H1 (cell line): ENCODE measurements at regions not wholly inside any gene's neighbourhood (a gene's known extent, or its start where the extent isn't known, plus 50 kb on each side); places are given as distances from the start of the nearest gene placed in this dataset.

Experiments
- CTCF ChIA-PET: fragments of 300-600 bp; sonication (Branson Sonifier 250); formaldehyde crosslinking; loops from one replicate; lab custom pipeline; 2021; ENCODE audit not compliant: partially characterized antibody; lab: Charles Lee
- POLR2A ChIA-PET: fragments of 300-600 bp; sonication (Branson Sonifier 250); formaldehyde crosslinking; loops from one replicate; lab custom pipeline; 2021; ENCODE audit warnings: inconsistent platforms; ENCODE audit not compliant: partially characterized antibody; lab: Charles Lee
- DNase-seq, 2 experiments: peaks; one replicate each; pipeline versions ENCODE4 v3.0.0 to v3.0.0-alpha.2; 2010 to 2022; ENCODE audit warnings: low spot score in 2 of 2, low read depth in 1 of 2, mixed read lengths in 1 of 2
- FAIRE-seq: peaks from 2 replicates; lab custom pipeline; 2011; peaks lifted over from hg19 to GRCh38; lab: Jason Lieb, UNC
- H2AFZ ChIP-seq: 2 replicates; pipeline ENCODE4 v1.8.1; 2012; ENCODE audit warnings: low read length, inconsistent platforms
- H2AK5ac ChIP-seq: 2 replicates; pipeline ENCODE4 v1.6.1; 2013; ENCODE audit warnings: low read depth, low read length
- H2BK120ac ChIP-seq: replicated peaks from 2 replicates; pipeline ENCODE3; 2013; ENCODE audit warnings: low read depth, low read length, inconsistent platforms
- H2BK12ac ChIP-seq: 2 replicates; pipeline ENCODE4 v1.6.1; 2013; ENCODE audit warnings: low read depth, low read length
- H2BK15ac ChIP-seq: 2 replicates; pipeline ENCODE4 v1.6.1; 2013; ENCODE audit warnings: low read length
- H2BK20ac ChIP-seq: 2 replicates; pipeline ENCODE4 v1.6.1; 2013; ENCODE audit warnings: low read length
- H2BK5ac ChIP-seq: 2 replicates; pipeline ENCODE4 v1.6.1; 2013; ENCODE audit warnings: low read depth, low read length
- H3K14ac ChIP-seq: 2 replicates; pipeline ENCODE4 v1.6.1; 2013; ENCODE audit warnings: inconsistent platforms; ENCODE audit not compliant: insufficient read length
- H3K18ac ChIP-seq: 2 replicates; pipeline ENCODE4 v1.6.1; 2013; ENCODE audit warnings: low read length; ENCODE audit errors: extremely low read depth
- H3K23ac ChIP-seq: 2 replicates; pipeline ENCODE4 v1.6.1; 2013; ENCODE audit warnings: inconsistent platforms; ENCODE audit not compliant: insufficient read length
- H3K23me2 ChIP-seq: 2 replicates; pipeline ENCODE4 v1.6.1; 2013; ENCODE audit warnings: low read depth, low read length
- H3K27ac ChIP-seq: 2 replicates; pipeline ENCODE4 v1.6.1; 2011; ENCODE audit warnings: low read depth, low read length, inconsistent platforms
- H3K27me3 ChIP-seq, 4 experiments: replicated peaks in 1 of 4; 1 replicate in 1 of 4; 2 replicates in 3 of 4; pipeline versions ENCODE4 v1.6.1 to v1.8.1; 2011 to 2013; ENCODE audit warnings: low read length in 3 of 4, mild to moderate bottlenecking in 3 of 4, inconsistent platforms in 2 of 4, mixed read lengths in 2 of 4, moderate library complexity in 1 of 4; ENCODE audit not compliant: control insufficient read depth in 3 of 4, insufficient read depth in 3 of 4; ENCODE audit errors: extremely low read depth in 1 of 4
- H3K36me3 ChIP-seq, 4 experiments: 2 replicates each; pipeline versions ENCODE4 v1.6.1 to v1.8.1; 2011 to 2013; ENCODE audit warnings: mild to moderate bottlenecking in 4 of 4, low read length in 3 of 4, moderate library complexity in 2 of 4, control low read depth in 1 of 4, inconsistent platforms in 1 of 4; ENCODE audit not compliant: insufficient read depth in 4 of 4, control insufficient read depth in 2 of 4
- H3K4ac ChIP-seq: replicated peaks from 2 replicates; pipeline ENCODE3; 2013; ENCODE audit warnings: low read length, low read depth, mixed read lengths, inconsistent platforms; ENCODE audit not compliant: insufficient read length
- H3K4me1 ChIP-seq, 4 experiments: replicated peaks in 1 of 4; 1 replicate in 1 of 4; 2 replicates in 3 of 4; pipeline versions ENCODE4 v1.6.1 to v1.8.1; 2011 to 2013; ENCODE audit warnings: low read length in 3 of 4, inconsistent platforms in 2 of 4, mixed read lengths in 1 of 4; ENCODE audit not compliant: insufficient read depth in 4 of 4, control insufficient read depth in 3 of 4
- H3K4me2 ChIP-seq, 2 experiments: 2 replicates each; pipeline versions ENCODE4 v1.6.1 to v1.8.1; 2011 to 2013; ENCODE audit warnings: low read depth in 2 of 2, low read length in 2 of 2, control low read depth in 1 of 2, inconsistent platforms in 1 of 2, mild to moderate bottlenecking in 1 of 2; ENCODE audit not compliant: insufficient read depth in 1 of 2
- H3K4me3 ChIP-seq, 4 experiments: fragments of 200-600, 300-600 bp in 1 of 4; sonication (generic), shearing (Covaris generic), sonication (Bioruptor Twin) in 1 of 4; 2 replicates each; pipeline versions ENCODE4 v1.5.1 to v1.8.1; 2011 to 2016; ENCODE audit warnings: low read length in 4 of 4, low read depth in 3 of 4, control low read depth in 2 of 4, inconsistent platforms in 2 of 4, mild to moderate bottlenecking in 2 of 4, mixed read lengths in 1 of 4, moderate library complexity in 1 of 4; ENCODE audit not compliant: insufficient read depth in 2 of 4; ENCODE audit errors: extremely low read depth in 1 of 4
- H3K56ac ChIP-seq: replicated peaks from 2 replicates; pipeline ENCODE3; 2013; ENCODE audit warnings: low read depth, mild to moderate bottlenecking, mixed read lengths, low read length, inconsistent platforms; ENCODE audit not compliant: insufficient read length
- H3K79me1 ChIP-seq: 2 replicates; pipeline ENCODE4 v1.6.1; 2013; ENCODE audit warnings: low read depth, low read length, control low read depth
- H3K79me2 ChIP-seq, 2 experiments: 2 replicates each; pipeline versions ENCODE4 v1.6.1 to v1.8.1; 2012 to 2013; ENCODE audit warnings: low read length in 2 of 2, mild to moderate bottlenecking in 2 of 2, inconsistent platforms in 1 of 2; ENCODE audit not compliant: insufficient read depth in 2 of 2, control insufficient read depth in 1 of 2
- H3K9ac ChIP-seq, 4 experiments: replicated peaks in 1 of 4; 1 replicate in 1 of 4; 2 replicates in 3 of 4; pipeline versions ENCODE4 v1.6.1 to v1.8.1; 2011 to 2013; ENCODE audit warnings: low read depth in 3 of 4, low read length in 3 of 4, control low read depth in 2 of 4, mild to moderate bottlenecking in 2 of 4, moderate library complexity in 2 of 4, inconsistent platforms in 1 of 4; ENCODE audit errors: extremely low read depth in 1 of 4
- H3K9me3 ChIP-seq, 2 experiments: 2 replicates each; pipeline versions ENCODE4 v1.6.1 to v1.8.1; 2012 to 2013; ENCODE audit warnings: mild to moderate bottlenecking in 2 of 2, moderate library complexity in 2 of 2, control low read depth in 1 of 2, inconsistent platforms in 1 of 2, low read depth in 1 of 2, low read length in 1 of 2, mixed read lengths in 1 of 2; ENCODE audit not compliant: insufficient read depth in 2 of 2
- H4K20me1 ChIP-seq, 2 experiments: replicated peaks in 1 of 2; 2 replicates each; pipeline versions ENCODE3 to v1.8.1; 2011 to 2013; ENCODE audit warnings: inconsistent platforms in 2 of 2, low read length in 2 of 2, mild to moderate bottlenecking in 1 of 2; ENCODE audit not compliant: insufficient read depth in 2 of 2, control insufficient read depth in 1 of 2
- H4K5ac ChIP-seq: 2 replicates; pipeline ENCODE4 v1.6.1; 2013; ENCODE audit warnings: low read length, low read depth, mixed read lengths, inconsistent platforms; ENCODE audit not compliant: insufficient read length
- H4K8ac ChIP-seq: 2 replicates; pipeline ENCODE4 v1.8.0; 2013; ENCODE audit warnings: mild to moderate bottlenecking, moderate library complexity, low read length, inconsistent platforms; ENCODE audit not compliant: insufficient read depth; ENCODE audit errors: extremely low read depth
- H4K91ac ChIP-seq: replicated peaks from 2 replicates; pipeline ENCODE3; 2013; ENCODE audit warnings: low read length, mixed read lengths, inconsistent platforms; ENCODE audit not compliant: insufficient read length
- CBX8 ChIP-seq: fragments of 300-800, 300-1000 bp; sonication (generic); IDR thresholded peaks from 2 replicates; pipeline ENCODE4 v1.7.1; 2016; ENCODE audit warnings: low read depth, low read length, borderline replicate concordance
- CEBPB ChIP-seq: IDR thresholded peaks from 2 replicates; pipeline ENCODE4 v1.6.1; 2012; ENCODE audit warnings: low read depth, low read length
- PHF8 ChIP-seq: fragments of 200-600 bp; sonication (generic); conservative IDR thresholded peaks from 2 replicates; pipeline ENCODE4 v1.7.1; 2012; ENCODE audit warnings: low read depth, mild to moderate bottlenecking, inconsistent platforms, low read length, moderate library complexity
- POLR2AphosphoS5 ChIP-seq: IDR thresholded peaks from 2 replicates; pipeline ENCODE4 v1.6.1; 2011; ENCODE audit warnings: low read depth, low read length
- RBBP5 ChIP-seq: IDR thresholded peaks from 2 replicates; pipeline ENCODE4 v1.7.1; 2012; ENCODE audit warnings: low read depth, mild to moderate bottlenecking, inconsistent platforms, low read length, moderate library complexity, borderline replicate concordance
- RXRA ChIP-seq: IDR thresholded peaks from 2 replicates; pipeline ENCODE4 v1.6.1; 2011; ENCODE audit warnings: low read depth, mild to moderate bottlenecking, low read length, moderate library complexity; ENCODE audit not compliant: insufficient read depth
- SIN3A ChIP-seq, 2 experiments: IDR thresholded peaks in 1 of 2; conservative IDR thresholded peaks in 1 of 2; 2 replicates each; pipeline ENCODE4 v1.6.1; 2011 to 2012; ENCODE audit warnings: low read length in 2 of 2, improper control_type of control experiment in 1 of 2, low read depth in 1 of 2, mild to moderate bottlenecking in 1 of 2
- SRF ChIP-seq: IDR thresholded peaks from 2 replicates; pipeline ENCODE4 v1.6.1; 2011; ENCODE audit warnings: mild to moderate bottlenecking, low read depth, low read length, moderate library complexity
- TCF12 ChIP-seq: IDR thresholded peaks from 2 replicates; pipeline ENCODE4 v1.6.1; 2011; ENCODE audit warnings: low read depth, mild to moderate bottlenecking, low read length
- ZNF274 ChIP-seq: IDR thresholded peaks from 2 replicates; pipeline ENCODE4 v1.7.0; 2012; ENCODE audit warnings: low read length, borderline replicate concordance; ENCODE audit errors: extremely low read depth
- WGBS, 2 experiments: shearing (Covaris generic) in 1 of 2; methylation state at CpG; one replicate each; pipeline versions ENCODE4 v1.1.6 to v1.1.7; 2013 to 2015; ENCODE audit warnings: low lambda C conversion rate in 2 of 2, mixed read lengths in 2 of 2, inconsistent platforms in 1 of 2, low coverage in 1 of 2, missing lambda C conversion rate in 1 of 2; ENCODE audit not compliant: insufficient replicate concordance in 2 of 2, insufficient coverage in 1 of 2, insufficient read length in 1 of 2; ENCODE audit errors: extremely low coverage in 1 of 2, missing lambda C conversion rate in 1 of 2; 5-methylcytosine and 5-hydroxymethylcytosine counted together
- TF ChIP-seq, protein P1 (sequence below), 3 experiments: IDR thresholded peaks; 1 replicate in 2 of 3; 2 replicates in 1 of 3; pipeline versions ENCODE4 v1.5.1 to v1.6.1; 2011; ENCODE audit warnings: low read length in 3 of 3, mild to moderate bottlenecking in 3 of 3, inconsistent platforms in 2 of 3, low read depth in 1 of 3, moderate library complexity in 1 of 3; ENCODE audit not compliant: insufficient read depth in 1 of 3; ENCODE audit errors: control extremely low read depth in 1 of 3

DNA sequence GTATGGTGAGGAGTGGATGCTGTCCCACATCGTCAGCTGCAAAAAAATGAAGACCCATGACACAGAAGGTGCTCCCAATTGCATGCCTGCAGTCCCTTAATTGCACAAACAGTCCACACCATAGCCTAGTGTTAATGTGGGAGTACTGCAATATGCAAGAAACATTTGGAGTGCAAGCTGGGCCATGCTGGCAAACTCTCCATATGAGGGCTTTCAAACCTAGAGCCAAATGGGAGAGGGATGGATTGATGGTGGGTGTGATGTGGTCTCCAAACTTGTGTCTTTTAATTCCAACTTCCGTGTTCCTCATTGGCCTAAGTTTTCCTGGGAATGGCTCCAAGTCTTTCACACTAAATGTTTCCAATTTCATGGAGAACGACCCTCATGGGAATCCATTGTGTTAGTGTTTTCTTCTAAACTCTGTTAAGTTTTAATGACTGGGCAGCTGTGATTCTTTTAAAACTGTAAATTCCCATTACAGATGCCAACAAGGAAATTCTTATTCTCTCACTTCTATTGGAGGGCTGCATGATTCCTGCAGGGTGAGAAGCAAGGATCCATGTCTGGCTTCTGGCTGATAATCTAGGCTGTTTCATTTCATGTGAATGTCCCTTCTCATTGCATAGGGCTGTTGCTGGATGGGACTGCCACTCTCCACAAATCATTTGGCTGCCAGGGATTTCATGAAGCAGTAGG is 745.3 kb upstream of the TSPY4 start:
- Histone ChIP-seq H3K14ac (no peak overlapping the region), H3K23ac (no peak overlapping the region), H3K4ac (no peak overlapping the region), H3K9ac (no peak overlapping the region), H3K79me1 (no peaks in the 10 kb centered on the region), H3K56ac (no peak overlapping the region), H2BK20ac (no peak overlapping the region), H2BK5ac (no peak overlapping the region), H2AK5ac (no peak overlapping the region), H2AFZ (no peak overlapping the region), H3K4me1 (no peaks in the 10 kb centered on the region), H3K18ac (no peak overlapping the region), H2BK12ac (no peak overlapping the region), H2BK120ac (no peak overlapping the region), H3K4me2 (no peak overlapping the region), H2BK15ac (no peak overlapping the region), H4K20me1 (no peaks in the 10 kb centered on the region), H4K8ac (no peak overlapping the region), H3K4me3 (no peak overlapping the region), H3K27ac (no peak overlapping the region), H3K23me2 (no peaks in the 10 kb centered on the region), H3K36me3 (no peaks in the 10 kb centered on the region), H4K5ac (no peak overlapping the region), H4K91ac (no peak overlapping the region), H3K79me2 (no peaks in the 10 kb centered on the region), H3K27me3 (no peaks in the 10 kb centered on the region), H3K9me3 (peaks cover 7 to 75% of the 10 kb centered on the region in 2 experiments; a peak in 3 of 4 replicates)
- CTCF ChIA-PET = interaction anchor here (1.0 kb wide), 1 partner anchor 9 kb away, joined by 3 read pairs; no protein-coding TSS in a partner anchor
- POLR2A ChIA-PET = no interaction called here
- no peak for DNase-seq
- FAIRE-seq = no peak
- WGBS, 2 experiments = 65% methylated on average over 2 of the region's 3 CpGs; no CpG with 5 or more reads in 1 of the 2 experiments
- TF ChIP-seq POLR2AphosphoS5 = no peak
- TF ChIP-seq, protein P1, sequence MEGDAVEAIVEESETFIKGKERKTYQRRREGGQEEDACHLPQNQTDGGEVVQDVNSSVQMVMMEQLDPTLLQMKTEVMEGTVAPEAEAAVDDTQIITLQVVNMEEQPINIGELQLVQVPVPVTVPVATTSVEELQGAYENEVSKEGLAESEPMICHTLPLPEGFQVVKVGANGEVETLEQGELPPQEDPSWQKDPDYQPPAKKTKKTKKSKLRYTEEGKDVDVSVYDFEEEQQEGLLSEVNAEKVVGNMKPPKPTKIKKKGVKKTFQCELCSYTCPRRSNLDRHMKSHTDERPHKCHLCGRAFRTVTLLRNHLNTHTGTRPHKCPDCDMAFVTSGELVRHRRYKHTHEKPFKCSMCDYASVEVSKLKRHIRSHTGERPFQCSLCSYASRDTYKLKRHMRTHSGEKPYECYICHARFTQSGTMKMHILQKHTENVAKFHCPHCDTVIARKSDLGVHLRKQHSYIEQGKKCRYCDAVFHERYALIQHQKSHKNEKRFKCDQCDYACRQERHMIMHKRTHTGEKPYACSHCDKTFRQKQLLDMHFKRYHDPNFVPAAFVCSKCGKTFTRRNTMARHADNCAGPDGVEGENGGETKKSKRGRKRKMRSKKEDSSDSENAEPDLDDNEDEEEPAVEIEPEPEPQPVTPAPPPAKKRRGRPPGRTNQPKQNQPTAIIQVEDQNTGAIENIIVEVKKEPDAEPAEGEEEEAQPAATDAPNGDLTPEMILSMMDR (IDR thresholded peaks at IDR 0.05; ENCODE audit: control extremely low read depth in 1 of 3, insufficient read depth in 1 of 3, low read depth in 1 of 3, low read length in 3 of 3) = no peak
- TF ChIP-seq SIN3A (conservative IDR thresholded peaks at IDR 0.05 in 1 of 2, IDR thresholded peaks at IDR 0.05 in 1 of 2; ENCODE audit: low read depth in 1 of 2, low read length in 2 of 2) = no peak
- no peak for TF ChIP-seq RBBP5
- TF ChIP-seq TCF12 = no peak
- TF ChIP-seq RXRA = no peak
- TF ChIP-seq PHF8 = no peak
- TF ChIP-seq CBX8 = no peak
- TF ChIP-seq SRF = no peak
- TF ChIP-seq CEBPB = no peak
- no peak for TF ChIP-seq ZNF274
